ENCODE measurements at regions not wholly inside any gene's neighbourhood (a gene's known extent, or its start where the extent isn't known, plus 50 kb on each side); places are given as distances from the start of the nearest gene placed in this dataset.

GRCh38 chr12:125949471-125949870 is 884.2 kb downstream of the AACS start (continued):
- no peak for TF ChIP-seq RBBP5 (IDR thresholded peaks at IDR 0.05; ENCODE audit: borderline replicate concordance, low read depth, low read length)
- TF ChIP-seq TBP (IDR thresholded peaks at IDR 0.05; ENCODE audit: low read depth, low read length) = no peak
- TF ChIP-seq CHD1 (IDR thresholded peaks at IDR 0.05; ENCODE audit: low read depth, low read length) = no peak
- TF ChIP-seq CHD7 (IDR thresholded peaks at IDR 0.05; ENCODE audit: insufficient replicate concordance, low read length) = no peak
- no peak for TF ChIP-seq SUZ12 (IDR thresholded peaks at IDR 0.05; ENCODE audit: low read length)
- no peak for TF ChIP-seq ATF2 (IDR thresholded peaks at IDR 0.05; ENCODE audit: low read length)
